GM18861 (cell line): ENCODE measurements at regions not wholly inside any gene's neighbourhood (a gene's known extent, or its start where the extent isn't known, plus 50 kb on each side); places are given as distances from the start of the nearest gene placed in this dataset.
"Not testable (repeated sequence)": the region's sequence is repeated elsewhere in the genome, so short reads cannot be mapped to it uniquely, and the experiment has no call there.

Source experiments
- ATAC-seq: cut with Tn5 transposase; IDR thresholded peaks from one replicate; pipeline ENCODE4 v1.9.1; 2021; ENCODE audit not compliant: unreplicated experiment

- no peak for ATAC-seq
These were observed 98.4 kb upstream of the C9orf72 start for GRCh38 chr9:27671636-27672035.

GRCh38 chr9:27672718-27673117 lies 99.4 kb upstream of the C9orf72 start:
- no peak for ATAC-seq

- no peak for ATAC-seq
These were observed 100.4 kb upstream of the C9orf72 start for GRCh38 chr9:27673641-27674040.

GRCh38 chr9:27675354-27675753 lies 102.1 kb upstream of the C9orf72 start:
- ATAC-seq, result no peak

GRCh38 chr9:27676827-27677226 lies 103.5 kb upstream of the C9orf72 start:
- ATAC-seq, result no peak

- no peak for ATAC-seq
These were observed 106.1 kb upstream of the C9orf72 start for GRCh38 chr9:27679338-27679737.

- ATAC-seq, result no peak
These were observed 109.9 kb upstream of the C9orf72 start for GRCh38 chr9:27683181-27683580.

- no peak for ATAC-seq
These were observed 115.7 kb upstream of the C9orf72 start for GRCh38 chr9:27688954-27689353.

GRCh38 chr9:27690816-27691215 lies 117.5 kb upstream of the C9orf72 start:
- not testable (repeated sequence) for ATAC-seq

GRCh38 chr9:27699621-27700020 lies 126.3 kb upstream of the C9orf72 start:
- ATAC-seq, result no peak

- no peak for ATAC-seq
These were observed 127.7 kb upstream of the C9orf72 start for GRCh38 chr9:27701016-27701415.

- ATAC-seq, result no peak
These were observed 128.3 kb upstream of the C9orf72 start for GRCh38 chr9:27701587-27701986.

GRCh38 chr9:27703216-27703980 lies 130.1 kb upstream of the C9orf72 start:
- no peak for ATAC-seq

- ATAC-seq, result no peak
These were observed 138.0 kb upstream of the C9orf72 start for GRCh38 chr9:27711241-27711640.

GRCh38 chr9:27712806-27713205 lies 139.5 kb upstream of the C9orf72 start:
- no peak for ATAC-seq

GRCh38 chr9:27714388-27714787 lies 141.1 kb upstream of the C9orf72 start:
- no peak for ATAC-seq

- no peak for ATAC-seq
These were observed 142.4 kb upstream of the C9orf72 start for GRCh38 chr9:27715651-27716050.

GRCh38 chr9:27717991-27718390 lies 144.7 kb upstream of the C9orf72 start:
- no peak for ATAC-seq

- no peak for ATAC-seq
These were observed 146.4 kb upstream of the C9orf72 start for GRCh38 chr9:27719711-27720110.

GRCh38 chr9:27722866-27723265 lies 149.6 kb upstream of the C9orf72 start:
- no peak for ATAC-seq

GRCh38 chr9:27726244-27727081 lies 153.2 kb upstream of the C9orf72 start:
- no peak for ATAC-seq

- no peak for ATAC-seq
These were observed 159.2 kb upstream of the C9orf72 start for GRCh38 chr9:27732494-27732893.
